ENCODE measurements at regions not wholly inside any gene's neighbourhood (a gene's known extent, or its start where the extent isn't known, plus 50 kb on each side); places are given as distances from the start of the nearest gene placed in this dataset.

GRCh38 chr5:74248576-74248975 lies 392.0 kb downstream of the ENC1 start:
- no peak for DNase-seq

- no peak for DNase-seq
These were observed 396.1 kb downstream of the ENC1 start for GRCh38 chr5:74244406-74244805.

GRCh38 chr5:74243634-74244033 lies 396.9 kb downstream of the ENC1 start:
- peak; percentile 51 for DNase-seq

GRCh38 chr5:74242516-74242915 lies 398.0 kb downstream of the ENC1 start:
- DNase-seq, result no peak

- no peak for DNase-seq
These were observed 398.8 kb downstream of the ENC1 start for GRCh38 chr5:74241751-74242140.

GRCh38 chr5:74240783-74241750 lies 399.5 kb downstream of the ENC1 start:
- DNase-seq, result no peak

GRCh38 chr5:74239261-74239660 lies 401.3 kb downstream of the ENC1 start:
- DNase-seq, result no peak

GRCh38 chr5:74237571-74238145 lies 402.9 kb downstream of the ENC1 start:
- DNase-seq, result no peak

- no peak for DNase-seq
These were observed 405.0 kb downstream of the ENC1 start for GRCh38 chr5:74235552-74235951.

GRCh38 chr5:74233571-74233970 lies 407.0 kb downstream of the ENC1 start:
- DNase-seq, result peak; percentile 9

- no peak for DNase-seq
These were observed 407.4 kb downstream of the ENC1 start for GRCh38 chr5:74233091-74233490.

- no peak for DNase-seq
These were observed 408.3 kb downstream of the ENC1 start for GRCh38 chr5:74232276-74232675.

GRCh38 chr5:74231697-74232096 lies 408.8 kb downstream of the ENC1 start:
- DNase-seq, result no peak

- no peak for DNase-seq
These were observed 413.6 kb downstream of the ENC1 start for GRCh38 chr5:74226716-74227485.

GRCh38 chr5:74225587-74225986 lies 414.9 kb downstream of the ENC1 start:
- DNase-seq, result no peak

- no peak for DNase-seq
These were observed 416.2 kb downstream of the ENC1 start for GRCh38 chr5:74224331-74224730.

- no peak for DNase-seq
These were observed 417.7 kb downstream of the ENC1 start for GRCh38 chr5:74222806-74223205.

GRCh38 chr5:74221413-74221812 lies 419.1 kb downstream of the ENC1 start:
- no peak for DNase-seq

- DNase-seq, result no peak
These were observed 424.5 kb downstream of the ENC1 start for GRCh38 chr5:74216012-74216411.

- peak; percentile 47 for DNase-seq
These were observed 428.2 kb downstream of the ENC1 start for GRCh38 chr5:74212336-74212735.

- DNase-seq, result no peak
These were observed 431.0 kb downstream of the ENC1 start for GRCh38 chr5:74209571-74209970.

- peak; percentile 38 for DNase-seq
These were observed 433.7 kb downstream of the ENC1 start for GRCh38 chr5:74206579-74207550.

Measured in DMS53 (cell line).